OCI-LY3 (cell line): ENCODE measurements at regions not wholly inside any gene's neighbourhood (a gene's known extent, or its start where the extent isn't known, plus 50 kb on each side); places are given as distances from the start of the nearest gene placed in this dataset.

Experiments used
- EZH2phosphoT487 ChIP-seq: fragments of 200-600 bp; shearing (Covaris generic); IDR thresholded peaks from 2 replicates; pipeline ENCODE4 v1.6.1; 2018; ENCODE audit warnings: antibody characterized with exemption, mixed run types, low read depth
- TF ChIP-seq, protein P1 (sequence below): fragments of 200-600, 300-600 bp; sonication (generic); IDR thresholded peaks from 2 replicates; pipeline ENCODE4 v1.5.1; 2014; ENCODE audit warnings: antibody characterized with exemption, low read length, low read depth

DNA sequence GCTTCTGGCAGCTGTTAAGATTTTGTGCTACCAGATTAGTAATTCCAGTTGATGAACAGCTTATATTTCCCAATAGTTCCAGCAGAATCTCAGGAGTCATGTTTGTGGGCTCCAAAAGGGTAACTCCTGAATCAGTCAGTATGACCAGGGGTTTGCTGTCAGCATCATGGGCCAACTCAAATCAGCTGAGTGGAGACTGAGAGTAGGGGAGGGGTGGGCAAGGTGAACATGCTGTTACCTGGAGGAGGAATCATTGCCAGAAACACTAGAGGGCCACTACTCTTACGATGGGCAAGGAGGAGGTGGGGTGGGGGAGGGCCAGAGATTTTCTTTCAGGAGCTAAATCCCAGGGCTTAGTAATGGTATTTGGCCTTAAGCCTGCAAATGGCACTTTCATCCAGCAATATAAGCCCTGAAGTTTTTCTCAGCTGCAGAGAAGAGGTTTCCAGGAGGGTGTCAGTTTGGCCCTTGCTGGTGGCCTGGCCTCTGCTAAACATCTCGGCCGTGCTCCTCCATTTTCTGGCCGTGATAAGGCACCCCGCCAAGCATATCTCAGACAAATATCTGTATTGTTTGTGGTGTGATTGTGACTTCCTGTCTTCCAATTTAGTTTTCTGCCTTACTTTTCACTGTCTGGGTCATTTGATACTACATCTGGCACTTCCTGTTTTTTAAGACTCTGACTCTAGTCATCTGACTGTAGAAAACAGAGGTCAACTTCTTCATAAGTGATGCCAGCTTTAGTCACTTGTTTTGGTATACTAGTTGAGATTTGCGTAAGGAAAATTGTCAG lies 120.5 kb upstream of the CXCR4 start:
- TF ChIP-seq, protein P1, sequence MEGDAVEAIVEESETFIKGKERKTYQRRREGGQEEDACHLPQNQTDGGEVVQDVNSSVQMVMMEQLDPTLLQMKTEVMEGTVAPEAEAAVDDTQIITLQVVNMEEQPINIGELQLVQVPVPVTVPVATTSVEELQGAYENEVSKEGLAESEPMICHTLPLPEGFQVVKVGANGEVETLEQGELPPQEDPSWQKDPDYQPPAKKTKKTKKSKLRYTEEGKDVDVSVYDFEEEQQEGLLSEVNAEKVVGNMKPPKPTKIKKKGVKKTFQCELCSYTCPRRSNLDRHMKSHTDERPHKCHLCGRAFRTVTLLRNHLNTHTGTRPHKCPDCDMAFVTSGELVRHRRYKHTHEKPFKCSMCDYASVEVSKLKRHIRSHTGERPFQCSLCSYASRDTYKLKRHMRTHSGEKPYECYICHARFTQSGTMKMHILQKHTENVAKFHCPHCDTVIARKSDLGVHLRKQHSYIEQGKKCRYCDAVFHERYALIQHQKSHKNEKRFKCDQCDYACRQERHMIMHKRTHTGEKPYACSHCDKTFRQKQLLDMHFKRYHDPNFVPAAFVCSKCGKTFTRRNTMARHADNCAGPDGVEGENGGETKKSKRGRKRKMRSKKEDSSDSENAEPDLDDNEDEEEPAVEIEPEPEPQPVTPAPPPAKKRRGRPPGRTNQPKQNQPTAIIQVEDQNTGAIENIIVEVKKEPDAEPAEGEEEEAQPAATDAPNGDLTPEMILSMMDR = no peak
- TF ChIP-seq EZH2phosphoT487 = no peak
